Colonic mucosa (tissue), 4 donors: ENCODE measurements at regions not wholly inside any gene's neighbourhood (a gene's known extent, or its start where the extent isn't known, plus 50 kb on each side); places are given as distances from the start of the nearest gene placed in this dataset.

Source experiments
- DNase-seq: peaks from one replicate; pipeline ENCODE4 v3.0.0-alpha.2; 2020
- H3K27ac ChIP-seq: fragments of 200-600 bp; one replicate; pipeline ENCODE4 v1.8.0; 2021
- H3K27me3 ChIP-seq: fragments of 200-600 bp; one replicate; pipeline ENCODE4 v1.8.0; 2021
- H3K36me3 ChIP-seq: fragments of 200-600 bp; one replicate; pipeline ENCODE4 v1.8.0; 2021
- H3K4me1 ChIP-seq: fragments of 200-600 bp; one replicate; pipeline ENCODE4 v1.8.0; 2021; ENCODE audit warnings: mild to moderate bottlenecking
- H3K4me3 ChIP-seq: fragments of 200-600 bp; one replicate; pipeline ENCODE4 v1.8.0; 2021
- H3K9ac ChIP-seq, 2 donors: one replicate each; pipeline ENCODE4 v1.7.0; 2013; ENCODE audit warnings: control low read depth in 2 of 2, low read depth in 2 of 2, low read length in 2 of 2
- H3K9me3 ChIP-seq: fragments of 200-600 bp; one replicate; pipeline ENCODE4 v1.8.0; 2021
- CTCF ChIP-seq: fragments of 200-600 bp; IDR thresholded peaks from one replicate; pipeline ENCODE4 v1.8.0; 2022; ENCODE audit warnings: antibody characterized with exemption, mild to moderate bottlenecking
- intact Hi-C: fragments of 100-400 bp; cut with DNase I; formaldehyde crosslinking; loops from one replicate; pipeline ENCODE4 v1.14.1; 2022
- donor health status: healthy.
- donor health status: DM: no; HTN: no; CAD: no.
- donor health status: DM: no; HTN: no; CAD: no.

GRCh38 chr13:57837801-57838200, 206.3 kb downstream of the PCDH17 start:
- H3K4me3 ChIP-seq: no peak overlapping the region

GRCh38 chr13:57843521-57843920, 212.0 kb downstream of the PCDH17 start:
- Histone ChIP-seq H3K4me3 (no peak overlapping the region), H3K4me1 (no peaks in the 10 kb centered on the region), H3K27me3 (no peaks in the 10 kb centered on the region), H3K9ac (no peak overlapping the region), H3K27ac (no peak overlapping the region), H3K36me3 (no peaks in the 10 kb centered on the region), H3K9me3 (no peaks in the 10 kb centered on the region)
- intact Hi-C loops: no loop called here
- TF ChIP-seq CTCF: no peak
- DNase-seq: no peak

More at GRCh38 chr13:57837801-57838200, 206.3 kb downstream of the PCDH17 start:
- H3K27ac ChIP-seq: no peak overlapping the region
- no peak for TF ChIP-seq CTCF
- H3K9ac ChIP-seq: no peak overlapping the region
- intact Hi-C loops: no loop called here
- H3K9me3 ChIP-seq: no peaks in the 10 kb centered on the region
- no peaks in the 10 kb centered on the region for H3K4me1 ChIP-seq
- no peaks in the 10 kb centered on the region for H3K27me3 ChIP-seq
- DNase-seq: no peak
- no peaks in the 10 kb centered on the region for H3K36me3 ChIP-seq

GRCh38 chr13:57846600-57847173, 215.1 kb downstream of the PCDH17 start:
- no peak for TF ChIP-seq CTCF
- Histone ChIP-seq H3K27me3 (no peaks in the 10 kb centered on the region), H3K27ac (no peak overlapping the region), H3K9me3 (no peaks in the 10 kb centered on the region), H3K9ac (no peak overlapping the region), H3K4me3 (no peak overlapping the region), H3K36me3 (no peaks in the 10 kb centered on the region), H3K4me1 (no peaks in the 10 kb centered on the region)
- intact Hi-C loops: no loop called here
- DNase-seq: no peak

GRCh38 chr13:57857945-57858344, 226.4 kb downstream of the PCDH17 start:
- H3K9ac ChIP-seq: no peak overlapping the region
- no peaks in the 10 kb centered on the region for H3K36me3 ChIP-seq
- intact Hi-C loops: no loop called here
- no peaks in the 10 kb centered on the region for H3K27me3 ChIP-seq
- no peak overlapping the region for H3K27ac ChIP-seq
- no peak for TF ChIP-seq CTCF
- no peaks in the 10 kb centered on the region for H3K9me3 ChIP-seq
- DNase-seq: no peak
- no peaks in the 10 kb centered on the region for H3K4me1 ChIP-seq
- no peak overlapping the region for H3K4me3 ChIP-seq

- no peak for DNase-seq
- Histone ChIP-seq H3K4me3 (no peak overlapping the region), H3K9ac (no peak overlapping the region), H3K9me3 (no peaks in the 10 kb centered on the region), H3K27ac (no peak overlapping the region), H3K27me3 (no peaks in the 10 kb centered on the region), H3K36me3 (no peaks in the 10 kb centered on the region), H3K4me1 (no peaks in the 10 kb centered on the region)
- no peak for TF ChIP-seq CTCF
- intact Hi-C loops: no loop called here
Measured at GRCh38 chr13:57858376-57858775, 226.8 kb downstream of the PCDH17 start.
